ACHN (cell line): ENCODE measurements at regions not wholly inside any gene's neighbourhood (a gene's known extent, or its start where the extent isn't known, plus 50 kb on each side); places are given as distances from the start of the nearest gene placed in this dataset.
"Not testable (repeated sequence)": the region's sequence is repeated elsewhere in the genome, so short reads cannot be mapped to it uniquely, and the experiment has no call there.

Source experiments
- DNase-seq: peaks from one replicate; pipeline ENCODE4 v3.0.0-alpha.2; 2015
- in situ Hi-C: cut with HindIII; loops from 2 replicates; pipeline ENCODE4 v1.10.0; 2017; ENCODE audit warnings: low sequenced_read_pairs, low pct_ligation_motif_present, low pct_unique_long_range_greater_than_20kb

DNA sequence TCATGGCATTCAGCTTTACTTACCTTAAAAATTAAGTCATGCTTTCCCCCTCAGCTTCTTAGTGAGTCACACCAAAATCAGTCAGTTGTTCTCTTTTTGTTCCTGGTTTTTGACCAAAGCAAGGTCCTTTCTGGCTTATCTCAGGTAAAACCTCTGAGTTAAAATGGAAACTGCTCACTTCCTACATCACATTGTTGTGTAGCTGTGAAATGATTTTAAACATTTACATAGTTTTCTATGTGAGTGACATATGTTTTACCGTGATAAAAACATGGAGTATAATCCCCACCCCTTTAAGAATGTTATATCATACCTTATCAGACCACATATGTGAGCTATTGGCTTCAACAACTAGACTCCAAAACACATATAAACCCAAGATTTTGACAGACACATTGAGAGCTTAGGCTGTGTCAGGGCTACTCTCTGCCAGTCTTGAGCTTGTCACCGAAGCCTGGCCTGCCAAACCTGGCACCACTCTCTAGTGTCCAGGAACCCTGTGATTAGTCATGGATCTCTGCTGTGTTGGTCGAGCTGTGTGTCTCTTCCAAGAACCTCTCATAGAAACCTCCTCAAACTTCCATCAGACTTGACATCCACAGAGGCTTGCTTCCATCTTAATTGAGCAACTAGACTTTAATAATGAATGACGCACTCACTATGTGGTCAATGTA lies 113.7 kb upstream of the FOXN2 start:
- in situ Hi-C loops: no loop called here
- DNase-seq: no peak

GRCh38 chr2:48201435-48201834 lies 113.0 kb upstream of the FOXN2 start:
- in situ Hi-C loops, DNase-seq: not testable (repeated sequence)

DNA sequence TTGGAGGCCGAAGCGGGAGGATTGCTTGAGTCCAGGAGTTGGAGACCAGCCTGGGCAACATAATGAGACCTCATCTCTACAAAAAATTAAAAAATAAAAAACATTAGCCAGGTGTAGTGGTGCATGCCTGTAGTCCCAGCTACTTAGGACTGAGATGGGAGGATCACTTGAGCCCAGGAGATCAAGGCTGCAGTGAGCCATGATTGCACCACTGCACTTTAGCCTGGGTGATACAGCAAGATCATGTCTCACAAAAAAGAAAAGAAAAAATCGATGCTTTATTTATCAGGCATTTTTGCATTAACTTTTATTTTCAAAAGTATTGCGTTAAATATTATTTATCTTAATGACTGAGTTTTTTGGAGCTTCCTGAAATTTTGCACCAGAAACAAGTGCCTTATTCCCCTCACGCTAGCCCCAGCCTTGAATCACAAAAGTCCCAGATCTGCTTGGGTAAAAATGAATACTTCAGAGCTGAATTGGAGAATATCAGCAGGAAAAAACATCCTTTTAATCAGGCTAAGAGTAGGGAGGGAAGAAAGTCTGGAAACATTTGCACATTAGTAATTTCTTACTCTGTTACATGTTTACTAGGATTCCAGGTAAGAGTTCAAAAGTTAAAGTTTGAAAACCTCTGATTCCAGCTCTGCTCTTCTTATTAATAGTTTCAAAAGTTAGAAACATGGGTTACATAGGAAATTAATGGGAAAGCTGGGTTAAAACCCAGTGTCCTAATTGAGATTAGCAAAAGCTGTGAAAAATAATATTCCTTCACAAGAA lies 111.4 kb upstream of the FOXN2 start:
- in situ Hi-C loops: no loop called here
- DNase-seq: no peak

- in situ Hi-C loops: no loop called here
- DNase-seq: no peak
Measured at GRCh38 chr2:48203668-48204067, 110.8 kb upstream of the FOXN2 start.

DNA sequence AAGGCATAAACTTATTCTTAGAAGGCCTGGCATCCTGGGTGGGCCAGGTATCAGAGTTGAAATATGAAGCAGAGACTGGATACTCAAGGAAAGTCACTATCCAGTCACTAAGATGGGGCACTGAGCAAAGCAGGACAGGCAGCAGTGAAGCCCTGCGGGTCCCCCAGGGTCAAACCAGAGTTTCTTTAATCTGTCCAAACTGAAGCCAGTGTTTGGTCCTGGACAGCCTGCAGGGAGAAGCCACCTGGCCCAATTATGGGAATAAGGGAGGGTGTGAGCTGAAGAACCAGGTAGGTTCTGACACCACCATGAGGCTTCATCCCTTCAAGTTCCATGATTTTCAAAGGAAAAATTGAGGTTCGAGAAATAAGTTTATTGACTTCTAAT lies 109.7 kb upstream of the FOXN2 start:
- no peak for DNase-seq
- in situ Hi-C loops: no loop called here

- in situ Hi-C loops: no loop called here
- no peak for DNase-seq
Measured at GRCh38 chr2:48205137-48205798, 109.2 kb upstream of the FOXN2 start.

DNA sequence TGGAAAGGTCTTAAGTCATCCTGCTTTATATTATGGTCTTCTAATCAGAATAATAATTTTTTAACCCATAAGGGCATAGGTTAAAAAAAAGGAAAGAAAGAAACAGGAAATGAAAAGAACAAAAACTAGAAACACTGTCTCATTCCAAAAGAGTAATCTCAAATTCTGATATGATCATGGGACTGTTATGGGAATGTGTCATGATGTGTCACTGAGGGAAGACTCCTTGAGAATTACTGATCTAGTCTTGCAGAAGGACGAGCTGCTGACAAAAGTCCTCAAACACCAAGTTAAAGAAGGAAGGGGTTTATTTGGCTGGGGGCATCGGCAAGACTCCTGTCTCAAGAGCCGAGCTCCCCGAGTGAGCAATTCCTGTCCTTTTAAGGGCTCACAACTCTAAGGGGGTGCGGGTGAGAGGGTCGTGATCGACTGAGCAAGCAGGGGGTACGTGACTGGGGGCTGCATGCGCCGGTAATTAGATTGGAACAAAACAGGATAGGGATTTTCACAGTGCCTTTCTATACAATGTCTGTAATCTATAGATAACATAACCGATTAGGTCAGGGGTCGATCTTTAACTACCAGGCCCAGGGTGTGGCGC lies 108.3 kb upstream of the FOXN2 start:
- DNase-seq, in situ Hi-C loops: not testable (repeated sequence)

DNA sequence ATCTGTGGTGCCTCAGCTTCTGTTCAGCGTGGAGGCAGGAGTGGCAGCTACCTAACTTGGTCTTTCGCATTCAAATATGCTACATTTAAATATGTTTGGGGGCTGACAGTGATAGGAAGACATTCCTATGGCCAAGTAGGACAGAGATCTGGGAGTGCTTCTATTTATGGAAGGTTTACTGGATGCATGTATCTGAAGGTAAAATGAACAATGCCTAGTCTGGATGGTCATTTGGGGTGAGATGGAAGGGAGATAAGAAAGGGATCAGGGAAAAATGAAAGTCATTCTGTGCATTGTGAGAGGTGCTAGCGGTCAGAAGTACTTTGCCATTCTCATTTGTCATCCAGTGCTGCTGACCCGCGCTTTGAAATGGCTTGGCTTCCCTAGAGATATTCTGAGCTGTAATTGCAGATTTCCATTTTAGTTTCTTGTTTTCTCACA lies 107.3 kb upstream of the FOXN2 start:
- DNase-seq: no peak
- in situ Hi-C loops: no loop called here

- no peak for DNase-seq
- in situ Hi-C loops: no loop called here
Measured at GRCh38 chr2:48207851-48208250, 106.6 kb upstream of the FOXN2 start.

DNA sequence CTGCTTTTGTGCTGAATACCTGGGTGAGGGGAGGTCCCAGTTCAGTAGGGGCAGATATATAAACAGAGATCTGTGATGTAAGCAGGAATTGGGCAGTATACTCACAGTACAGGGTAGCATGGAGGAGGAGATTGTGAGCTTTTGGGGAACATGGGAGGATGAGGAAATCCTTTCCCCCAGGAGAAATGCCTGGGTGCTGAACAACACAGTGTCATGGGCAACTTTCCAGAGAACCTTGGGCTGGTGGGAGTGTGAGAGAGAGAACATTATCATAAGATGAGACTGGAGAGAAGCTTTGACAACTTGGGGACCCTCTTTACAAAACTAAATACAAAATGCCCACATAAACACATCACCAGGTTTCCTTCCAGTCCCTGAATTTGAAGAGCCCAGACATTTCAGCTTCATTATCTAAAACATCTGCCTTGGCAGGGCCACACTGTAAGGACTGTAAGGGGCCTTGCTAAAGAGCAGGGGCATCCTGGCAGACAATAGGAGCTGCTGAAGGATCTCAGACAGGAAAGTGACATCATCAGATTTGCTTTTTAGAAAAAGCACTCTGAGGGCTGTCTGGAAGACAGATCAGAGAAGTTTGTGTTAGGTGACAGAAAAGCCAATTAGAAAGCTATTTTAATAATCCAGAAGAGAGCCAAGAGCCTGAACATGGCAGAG lies 105.1 kb upstream of the FOXN2 start:
- in situ Hi-C loops: no loop called here
- no peak for DNase-seq

- in situ Hi-C loops: no loop called here
- no peak for DNase-seq
Measured at GRCh38 chr2:48210189-48210588, 104.3 kb upstream of the FOXN2 start.

GRCh38 chr2:48213646-48214045 lies 100.8 kb upstream of the FOXN2 start:
- in situ Hi-C loops: no loop called here
- no peak for DNase-seq

- no peak for DNase-seq
- in situ Hi-C loops: no loop called here
Measured at GRCh38 chr2:48218169-48218568, 96.3 kb upstream of the FOXN2 start.

DNA sequence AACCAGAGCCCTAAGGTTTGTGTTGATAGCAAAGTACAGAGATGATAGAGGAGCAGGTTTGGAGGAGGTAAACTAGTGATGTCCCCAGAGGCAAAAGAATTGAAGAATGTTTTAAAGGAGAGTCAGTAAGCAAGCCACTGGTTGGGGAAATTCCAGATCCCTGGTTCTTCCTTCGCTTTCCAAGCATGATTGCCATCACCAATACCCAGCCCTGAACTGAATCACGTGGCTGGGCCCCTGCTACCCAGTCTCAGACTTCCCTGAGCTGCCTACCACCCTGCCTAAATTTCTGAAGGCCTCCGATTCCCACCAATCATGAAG lies 95.3 kb upstream of the FOXN2 start:
- in situ Hi-C loops: no loop called here

GRCh38 chr2:48219555-48220436 lies 94.7 kb upstream of the FOXN2 start:
- no peak for DNase-seq
- in situ Hi-C loops: no loop called here

More for the DNA sequence above, 95.3 kb upstream of the FOXN2 start:
- DNase-seq: no peak

DNA sequence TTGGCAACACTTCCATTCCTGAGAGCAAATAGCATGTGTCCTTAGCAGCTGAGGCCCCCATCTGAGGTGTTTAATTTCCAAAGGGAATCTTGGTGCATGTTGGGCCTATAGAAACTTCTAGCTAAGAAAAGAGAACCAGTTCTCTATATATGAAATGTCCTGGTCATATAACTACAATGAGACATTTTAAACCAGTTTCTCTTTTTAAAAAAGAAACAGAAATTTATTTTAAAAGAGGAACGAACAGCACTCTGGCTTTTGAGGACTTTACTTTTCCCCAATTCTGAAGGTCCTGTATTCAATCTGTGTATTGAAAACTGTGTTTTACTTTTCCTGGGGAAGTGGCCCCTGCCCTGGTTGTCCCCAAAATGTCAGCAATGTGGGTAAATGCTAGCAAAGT lies 94.0 kb upstream of the FOXN2 start:
- DNase-seq: no peak
- in situ Hi-C loops: no loop called here

DNA sequence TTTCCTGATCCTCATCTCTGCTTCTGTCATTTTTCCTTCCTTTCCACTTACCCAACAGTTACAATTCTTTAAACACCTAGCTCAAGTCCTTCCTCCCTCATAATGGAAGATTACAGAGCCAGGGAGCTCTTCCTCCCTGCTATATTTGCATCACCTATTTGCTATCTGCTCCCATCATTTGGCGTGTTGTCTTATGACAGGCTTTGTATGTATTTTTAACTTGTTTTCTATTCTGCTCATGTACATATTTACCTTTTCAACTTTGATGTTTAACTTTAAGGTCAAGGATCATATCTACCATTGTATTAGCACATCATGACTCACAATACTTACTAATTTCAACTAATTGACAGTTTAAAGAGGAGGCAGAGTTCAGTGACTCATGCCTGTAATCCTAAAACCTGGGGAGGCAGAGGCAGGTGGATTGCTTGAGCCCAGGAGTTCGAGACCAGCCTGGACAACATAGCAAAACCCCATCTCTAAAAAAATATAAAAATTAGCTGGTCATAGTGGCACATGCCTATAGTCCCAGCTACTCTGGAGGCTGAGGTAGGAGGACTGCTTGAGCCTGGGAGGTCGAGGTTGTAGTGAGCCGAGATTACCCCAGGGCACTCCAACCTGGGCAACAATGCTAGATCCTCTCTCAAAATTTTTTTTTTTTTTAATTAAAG lies 92.5 kb upstream of the FOXN2 start:
- in situ Hi-C loops: no loop called here
- no peak for DNase-seq
